IPS-18a (cell line): ENCODE measurements at regions not wholly inside any gene's neighbourhood (a gene's known extent, or its start where the extent isn't known, plus 50 kb on each side); places are given as distances from the start of the nearest gene placed in this dataset.

Experiments used
- H3K27ac ChIP-seq: one replicate; pipeline ENCODE4 v1.5.1; 2013; ENCODE audit warnings: low read length
- H3K27me3 ChIP-seq: one replicate; pipeline ENCODE4 v1.6.1; 2013; ENCODE audit warnings: mild to moderate bottlenecking, low read length; ENCODE audit not compliant: control insufficient read depth, insufficient read depth
- H3K36me3 ChIP-seq: one replicate; pipeline ENCODE4 v1.6.1; 2013; ENCODE audit warnings: low read depth, low read length; ENCODE audit not compliant: control insufficient read depth
- H3K4me1 ChIP-seq: one replicate; pipeline ENCODE4 v1.6.1; 2013; ENCODE audit warnings: low read depth, low read length; ENCODE audit not compliant: control insufficient read depth
- H3K4me3 ChIP-seq: one replicate; pipeline ENCODE4 v1.5.1; 2013; ENCODE audit warnings: low read length
- H3K9ac ChIP-seq: one replicate; pipeline ENCODE4 v1.6.1; 2013; ENCODE audit warnings: mild to moderate bottlenecking, low read length, moderate library complexity
- H3K9me3 ChIP-seq: one replicate; pipeline ENCODE4 v1.6.1; 2013; ENCODE audit warnings: low read depth, low read length; ENCODE audit not compliant: control insufficient read depth

DNA sequence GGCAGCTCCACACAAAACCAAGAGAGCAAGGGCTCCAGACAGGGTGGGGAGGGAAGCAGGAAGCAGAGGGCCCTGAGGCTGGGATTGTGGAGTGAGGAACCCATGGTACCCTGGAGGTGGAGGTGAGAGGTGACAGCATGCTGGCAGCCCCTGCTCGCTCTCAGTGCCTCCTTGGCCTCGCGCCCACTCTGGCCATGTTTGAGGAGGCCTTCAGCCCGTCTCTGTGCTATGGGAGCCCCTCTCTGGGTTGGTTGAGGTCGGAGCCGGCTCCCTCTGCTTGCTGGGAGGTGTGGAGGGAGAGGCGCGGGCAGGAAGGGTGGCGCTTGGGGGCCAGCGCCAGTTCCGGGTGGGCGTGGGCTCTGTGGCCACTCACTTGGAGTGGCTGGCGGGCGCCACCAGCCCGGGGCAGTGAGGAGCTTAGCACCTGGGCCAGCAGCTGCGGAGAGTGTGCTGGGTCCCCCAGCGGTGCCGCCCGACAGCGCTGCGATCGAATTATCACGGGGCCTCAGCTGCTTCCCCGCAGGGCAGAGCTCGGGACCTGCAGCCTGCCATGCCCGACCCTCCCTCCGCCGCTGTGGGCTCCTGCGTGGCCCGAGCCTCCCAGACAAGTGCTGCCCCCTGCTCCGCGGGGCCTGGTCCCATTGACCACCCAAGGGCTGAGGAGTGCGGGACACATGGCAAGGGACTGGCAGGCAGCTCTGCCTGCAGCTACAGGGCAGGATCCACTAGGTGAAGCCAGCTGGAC, 196.0 kb downstream of the DACT1 start:
- H3K4me1 ChIP-seq = no peaks in the 10 kb centered on the region
- no peaks in the 10 kb centered on the region for H3K27me3 ChIP-seq
- H3K27ac ChIP-seq = no peak overlapping the region
- H3K36me3 ChIP-seq = no peaks in the 10 kb centered on the region
- H3K4me3 ChIP-seq = no peak overlapping the region
- no peak overlapping the region for H3K9ac ChIP-seq
- no peaks in the 10 kb centered on the region for H3K9me3 ChIP-seq

- H3K27me3 ChIP-seq = no peaks in the 10 kb centered on the region
- H3K9me3 ChIP-seq = no peaks in the 10 kb centered on the region
- H3K9ac ChIP-seq = no peak overlapping the region
- no peak overlapping the region for H3K27ac ChIP-seq
- no peak overlapping the region for H3K4me3 ChIP-seq
- H3K36me3 ChIP-seq = no peaks in the 10 kb centered on the region
- H3K4me1 ChIP-seq = peaks cover 8% of the 10 kb centered on the region
These were observed 198.7 kb downstream of the DACT1 start for GRCh38 chr14:58836303-58836974.

DNA sequence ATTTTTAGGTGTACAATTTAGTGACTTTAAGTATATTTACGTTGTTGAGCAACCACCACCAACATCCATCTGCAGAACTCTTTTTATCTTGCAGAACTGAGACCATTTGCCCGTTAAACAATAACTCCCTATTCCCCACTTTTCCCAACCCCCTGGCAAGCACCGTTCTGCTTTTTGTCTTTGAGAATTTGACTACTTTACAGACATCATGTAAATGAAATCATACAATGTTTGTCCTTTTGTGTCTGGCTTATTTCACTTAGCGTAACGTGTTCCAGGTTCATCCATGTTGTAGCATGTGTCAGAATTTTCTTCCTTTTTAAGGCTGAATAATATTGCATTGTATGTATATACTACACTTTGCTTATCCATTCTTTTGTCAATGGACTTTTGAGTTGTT, 201.5 kb downstream of the DACT1 start:
- H3K27me3 ChIP-seq = no peaks in the 10 kb centered on the region
- no peak overlapping the region for H3K4me3 ChIP-seq
- no peak overlapping the region for H3K27ac ChIP-seq
- H3K4me1 ChIP-seq = peaks cover 8% of the 10 kb centered on the region
- no peak overlapping the region for H3K9ac ChIP-seq
- no peaks in the 10 kb centered on the region for H3K9me3 ChIP-seq
- H3K36me3 ChIP-seq = no peaks in the 10 kb centered on the region

- Histone ChIP-seq H3K27me3 (no peaks in the 10 kb centered on the region), H3K27ac (no peak overlapping the region)
These were observed 206.8 kb downstream of the DACT1 start for GRCh38 chr14:58844544-58844943.

DNA sequence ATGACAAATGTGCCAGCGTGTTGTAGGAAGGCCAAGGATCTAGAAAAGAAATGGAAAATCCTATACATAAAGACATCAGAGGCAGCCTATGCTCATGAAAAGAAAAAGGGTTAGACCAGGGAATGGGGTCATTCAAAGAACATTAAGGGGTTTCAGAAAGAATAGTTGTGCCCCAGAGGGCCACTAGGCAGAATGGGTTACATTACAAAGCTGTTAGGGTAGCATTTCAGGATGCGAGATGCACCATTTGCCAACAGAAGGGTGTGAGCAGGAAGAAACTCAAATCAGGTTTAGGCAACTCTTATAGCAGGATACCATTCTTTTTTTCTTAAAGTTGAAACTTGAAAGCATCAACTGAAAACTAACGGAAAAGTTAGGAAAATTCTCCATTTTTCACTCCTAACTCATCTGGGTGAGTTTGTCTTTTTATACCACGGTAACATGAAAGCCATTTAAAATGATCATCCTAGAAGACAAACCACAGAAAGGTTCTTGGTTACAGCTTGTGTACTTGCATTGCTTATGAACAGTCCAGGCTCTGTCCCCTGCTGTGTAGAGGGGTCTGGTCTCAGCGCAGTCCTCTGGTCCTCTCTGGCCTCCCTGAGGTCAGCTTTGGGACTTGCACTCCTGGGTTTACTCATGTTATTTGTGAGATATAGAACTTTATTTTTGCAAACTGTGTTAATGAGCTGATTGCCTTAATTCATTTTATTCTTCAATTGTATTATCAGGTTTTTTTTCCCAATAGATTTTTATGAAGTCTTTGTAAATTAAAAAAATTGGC, 209.1 kb downstream of the DACT1 start:
- H3K9me3 ChIP-seq = no peaks in the 10 kb centered on the region
- H3K4me3 ChIP-seq = no peak overlapping the region
- H3K36me3 ChIP-seq = no peaks in the 10 kb centered on the region
- peaks cover 8% of the 10 kb centered on the region for H3K4me1 ChIP-seq
- no peak overlapping the region for H3K27ac ChIP-seq
- H3K9ac ChIP-seq = no peak overlapping the region
- H3K27me3 ChIP-seq = no peaks in the 10 kb centered on the region

More at GRCh38 chr14:58844544-58844943, 206.8 kb downstream of the DACT1 start:
- H3K9ac ChIP-seq = no peak overlapping the region
- H3K9me3 ChIP-seq = no peaks in the 10 kb centered on the region
- peaks cover 14% of the 10 kb centered on the region for H3K4me1 ChIP-seq
- no peaks in the 10 kb centered on the region for H3K36me3 ChIP-seq
- H3K4me3 ChIP-seq = no peak overlapping the region

DNA sequence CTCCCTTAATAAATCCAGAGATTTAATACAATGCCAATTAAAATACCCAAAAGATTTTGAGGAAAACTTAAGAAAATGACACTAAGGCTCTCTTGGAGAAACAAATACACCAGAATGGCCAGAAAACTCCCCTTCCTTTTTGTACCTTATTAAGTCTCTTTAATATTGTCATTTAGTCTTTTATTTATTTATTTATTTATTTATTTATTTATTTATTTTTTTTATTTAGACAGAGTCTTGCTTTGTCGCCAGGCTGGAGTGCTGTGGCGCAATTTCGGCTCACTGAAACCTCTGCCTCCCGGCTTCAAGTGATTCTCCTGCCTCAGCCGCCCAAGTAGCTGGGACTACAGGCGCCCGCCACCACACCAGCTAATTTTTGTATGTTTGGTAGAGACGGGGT, 210.6 kb downstream of the DACT1 start:
- H3K9ac ChIP-seq = no peak overlapping the region
- H3K36me3 ChIP-seq = no peaks in the 10 kb centered on the region
- H3K4me3 ChIP-seq = no peak overlapping the region
- no peak overlapping the region for H3K27ac ChIP-seq
- H3K9me3 ChIP-seq = no peaks in the 10 kb centered on the region
- H3K27me3 ChIP-seq = no peaks in the 10 kb centered on the region
- peaks cover 8% of the 10 kb centered on the region for H3K4me1 ChIP-seq

DNA sequence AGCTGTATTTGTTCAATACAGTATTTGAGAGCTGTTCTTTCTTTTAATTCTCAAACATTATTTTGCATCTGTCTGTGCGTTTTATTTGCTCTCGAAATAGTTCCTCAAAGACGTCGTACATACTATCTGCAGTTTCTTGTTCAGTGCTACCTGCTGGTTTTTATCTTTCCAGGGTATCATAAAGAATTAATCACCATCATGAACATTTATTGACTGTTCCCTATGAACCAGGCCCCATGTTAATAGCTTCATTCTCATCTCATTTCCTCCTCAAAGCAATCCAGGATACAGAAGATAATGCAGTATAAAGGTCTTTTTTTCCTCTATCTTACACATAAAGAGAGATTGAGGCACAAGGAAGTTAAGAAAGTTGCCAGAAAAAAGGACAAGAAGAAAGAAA, 211.8 kb downstream of the DACT1 start:
- no peak overlapping the region for H3K4me3 ChIP-seq
- H3K4me1 ChIP-seq = peaks cover 8% of the 10 kb centered on the region
- no peak overlapping the region for H3K9ac ChIP-seq
- H3K9me3 ChIP-seq = no peaks in the 10 kb centered on the region
- no peaks in the 10 kb centered on the region for H3K27me3 ChIP-seq
- no peak overlapping the region for H3K27ac ChIP-seq
- no peaks in the 10 kb centered on the region for H3K36me3 ChIP-seq

DNA sequence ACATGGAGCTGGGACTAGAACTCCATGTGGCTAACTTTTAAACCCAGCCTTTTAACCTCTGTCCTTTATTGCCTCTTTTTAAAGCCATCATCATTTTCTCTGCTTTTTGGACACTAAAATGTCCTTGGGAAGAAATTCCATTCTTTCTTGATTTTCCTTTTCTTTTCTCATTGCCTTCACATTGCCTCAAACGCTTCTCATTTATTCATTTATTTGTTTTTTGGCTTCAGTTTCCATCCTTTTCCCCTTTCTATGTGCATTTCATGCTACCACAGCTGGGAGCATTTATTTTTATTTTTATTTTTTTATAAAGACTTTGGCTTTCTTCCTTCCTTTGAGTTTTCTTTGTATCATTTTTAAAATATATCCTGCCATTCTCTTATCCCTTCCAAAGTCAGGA, 212.2 kb downstream of the DACT1 start:
- Histone ChIP-seq H3K27ac (no peak overlapping the region), H3K36me3 (no peaks in the 10 kb centered on the region), H3K4me1 (peaks cover 8% of the 10 kb centered on the region), H3K27me3 (no peaks in the 10 kb centered on the region), H3K4me3 (no peak overlapping the region), H3K9me3 (no peaks in the 10 kb centered on the region), H3K9ac (no peak overlapping the region)

DNA sequence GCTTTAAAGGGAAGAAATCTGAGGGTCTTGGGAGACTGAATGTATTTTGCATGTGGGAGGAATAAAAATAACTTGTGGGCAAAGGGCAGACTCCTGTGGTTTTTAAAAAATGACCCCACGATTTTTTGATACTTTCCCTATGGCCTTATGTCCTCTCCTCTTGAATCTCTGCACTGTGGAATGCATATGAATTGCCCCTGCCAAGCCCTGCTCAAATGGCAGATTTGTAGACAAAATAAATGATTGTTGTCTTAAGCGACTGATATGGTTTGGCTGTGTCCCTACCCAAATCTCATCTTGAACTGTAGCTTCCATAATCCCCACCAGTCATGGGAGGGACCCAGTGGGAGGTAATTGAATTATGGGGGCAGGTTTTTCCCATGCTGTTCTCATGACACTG, 223.8 kb downstream of the DACT1 start:
- H3K4me3 ChIP-seq = no peak overlapping the region
- no peak overlapping the region for H3K27ac ChIP-seq
- no peaks in the 10 kb centered on the region for H3K9me3 ChIP-seq
- H3K27me3 ChIP-seq = no peaks in the 10 kb centered on the region
- no peaks in the 10 kb centered on the region for H3K4me1 ChIP-seq
- H3K9ac ChIP-seq = no peak overlapping the region
- no peaks in the 10 kb centered on the region for H3K36me3 ChIP-seq

GRCh38 chr14:58862416-58863160, 224.8 kb downstream of the DACT1 start:
- H3K9ac ChIP-seq = no peak overlapping the region
- no peaks in the 10 kb centered on the region for H3K27me3 ChIP-seq
- H3K36me3 ChIP-seq = no peaks in the 10 kb centered on the region
- no peaks in the 10 kb centered on the region for H3K4me1 ChIP-seq
- no peak overlapping the region for H3K27ac ChIP-seq
- H3K4me3 ChIP-seq = no peak overlapping the region
- no peaks in the 10 kb centered on the region for H3K9me3 ChIP-seq

GRCh38 chr14:58863661-58864345, 226.0 kb downstream of the DACT1 start:
- no peaks in the 10 kb centered on the region for H3K36me3 ChIP-seq
- H3K4me1 ChIP-seq = no peaks in the 10 kb centered on the region
- no peak overlapping the region for H3K4me3 ChIP-seq
- no peaks in the 10 kb centered on the region for H3K9me3 ChIP-seq
- H3K27ac ChIP-seq = no peak overlapping the region
- no peak overlapping the region for H3K9ac ChIP-seq
- H3K27me3 ChIP-seq = no peaks in the 10 kb centered on the region
